Thyroid gland (tissue), 4 donors: ENCODE measurements at regions not wholly inside any gene's neighbourhood (a gene's known extent, or its start where the extent isn't known, plus 50 kb on each side); places are given as distances from the start of the nearest gene placed in this dataset.
"Not testable (repeated sequence)": the region's sequence is repeated elsewhere in the genome, so short reads cannot be mapped to it uniquely, and the experiment has no call there.

Experiments
- DNase-seq, 2 donors: peaks; one replicate each; pipeline ENCODE4 v3.0.0-alpha.2; 2019
- H3K27ac ChIP-seq, 3 donors: fragments of 200-600 bp; sonication (generic); 1 replicate in 2 of 3; 2 replicates in 1 of 3; pipeline ENCODE4 v1.5.1; 2016 to 2019; ENCODE audit warnings: mild to moderate bottlenecking in 1 of 3, moderate library complexity in 1 of 3
- H3K27me3 ChIP-seq: fragments of 200-600 bp; sonication (generic); one replicate; pipeline ENCODE4 v1.5.1; 2019
- H3K36me3 ChIP-seq, 2 donors: fragments of 200-600 bp; sonication (generic); one replicate each; pipeline ENCODE4 v1.5.1; 2016 to 2019
- H3K4me1 ChIP-seq, 2 donors: fragments of 200-600 bp; sonication (generic); one replicate each; pipeline ENCODE4 v1.5.1; 2017 to 2019
- H3K4me3 ChIP-seq, 3 donors: fragments of 200-600 bp; sonication (generic); replicated peaks in 1 of 3; 1 replicate in 2 of 3; 2 replicates in 1 of 3; pipeline ENCODE4 v1.5.1; 2016; ENCODE audit warnings: mild to moderate bottlenecking in 1 of 3
- H3K9me3 ChIP-seq: fragments of 200-600 bp; sonication (generic); one replicate; pipeline ENCODE4 v1.5.1; 2017
- CTCF ChIP-seq, 6 experiments: fragments of 200-600 bp in 3 of 6; fragments of 450-650 bp in 3 of 6; sonication (generic) in 3 of 6; IDR thresholded peaks; one replicate each; pipeline ENCODE4 v1.5.1; 2016 to 2019; ENCODE audit warnings: antibody characterized with exemption in 6 of 6, mild to moderate bottlenecking in 2 of 6, inconsistent platforms in 1 of 6, moderate library complexity in 1 of 6
- POLR2A ChIP-seq, 2 donors: fragments of 450-650 bp; IDR thresholded peaks; one replicate each; pipeline ENCODE4 v1.6.1; 2017; ENCODE audit warnings: antibody characterized with exemption in 2 of 2, mild to moderate bottlenecking in 2 of 2, moderate library complexity in 1 of 2
- WGBS, 2 donors: methylation state at CpG; one replicate each; pipeline ENCODE4 v1.1.5; 2017; 5-methylcytosine and 5-hydroxymethylcytosine counted together
- intact Hi-C: fragments of 100-400 bp; cut with DNase I; formaldehyde crosslinking; loops from one replicate; pipeline ENCODE4 v1.15.1; 2023

- intact Hi-C loops, result no loop called here
- 76% methylated on average over 21 of the region's 21 CpGs for WGBS, 2 donors
- TF ChIP-seq CTCF (IDR thresholded peaks at IDR 0.05), result no peak
- TF ChIP-seq POLR2A (IDR thresholded peaks at IDR 0.05), result no peak
Measured at GRCh38 chr6:1445650-1446330, 56.4 kb downstream of the FOXF2 start.

GRCh38 chr6:1449896-1450295 lies 60.5 kb downstream of the FOXF2 start:
- H3K9me3 ChIP-seq, result no peaks in the 10 kb centered on the region
- H3K4me1 ChIP-seq, result no peaks in the 10 kb centered on the region
- H3K36me3 ChIP-seq, result no peaks in the 10 kb centered on the region
- H3K27ac ChIP-seq, result no peak overlapping the region
- no peaks in the 10 kb centered on the region for H3K27me3 ChIP-seq
- DNase-seq, result no peak
- intact Hi-C loops, result no loop called here
- WGBS, 2 donors, result 72 to 83% methylated on average over 4 of the region's 4 CpGs
- H3K4me3 ChIP-seq, result no peak overlapping the region
- TF ChIP-seq CTCF (IDR thresholded peaks at IDR 0.05) (no peak), POLR2A (IDR thresholded peaks at IDR 0.05) (no peak)

More at GRCh38 chr6:1445650-1446330, 56.4 kb downstream of the FOXF2 start:
- Histone ChIP-seq H3K27ac (no peak overlapping the region), H3K4me1 (no peaks in the 10 kb centered on the region), H3K9me3 (no peaks in the 10 kb centered on the region), H3K27me3 (no peaks in the 10 kb centered on the region), H3K4me3 (no peak overlapping the region), H3K36me3 (no peaks in the 10 kb centered on the region)
- peak in 1 of 2 donors; percentile 18 for DNase-seq

GRCh38 chr6:1453024-1453423 lies 63.6 kb downstream of the FOXF2 start:
- H3K4me3 ChIP-seq, result no peak overlapping the region

GRCh38 chr6:1456816-1457215 lies 67.4 kb downstream of the FOXF2 start:
- H3K9me3 ChIP-seq, H3K27me3 ChIP-seq, H3K4me1 ChIP-seq, H3K27ac ChIP-seq, H3K4me3 ChIP-seq, intact Hi-C loops, H3K36me3 ChIP-seq, DNase-seq: not testable (repeated sequence)
- WGBS, 2 donors, result 91 to 94% methylated on average over 13 to 20 of the region's 22 CpGs

More at GRCh38 chr6:1453024-1453423, 63.6 kb downstream of the FOXF2 start:
- 95 to 98% methylated on average over 8 of the region's 8 CpGs for WGBS, 2 donors
- TF ChIP-seq CTCF (IDR thresholded peaks at IDR 0.05) (no peak), POLR2A (IDR thresholded peaks at IDR 0.05) (no peak)
- Histone ChIP-seq H3K4me1 (no peaks in the 10 kb centered on the region), H3K9me3 (no peaks in the 10 kb centered on the region), H3K36me3 (no peaks in the 10 kb centered on the region), H3K27ac (no peak overlapping the region), H3K27me3 (no peaks in the 10 kb centered on the region)
- intact Hi-C loops, result no loop called here
- no peak for DNase-seq

- no peak for DNase-seq
- WGBS, 2 donors, result 35 to 36% methylated on average over 2 of the region's 2 CpGs
- no peak for TF ChIP-seq POLR2A (IDR thresholded peaks at IDR 0.05)
- TF ChIP-seq CTCF (IDR thresholded peaks at IDR 0.05), result no peak
Measured at GRCh38 chr6:1461207-1461606, 71.8 kb downstream of the FOXF2 start.

More at GRCh38 chr6:1461207-1461606, 71.8 kb downstream of the FOXF2 start:
- no peaks in the 10 kb centered on the region for H3K36me3 ChIP-seq
- no peaks in the 10 kb centered on the region for H3K9me3 ChIP-seq
- peaks cover 0 to 3% of the 10 kb centered on the region in 2 donors for H3K4me1 ChIP-seq
- H3K27me3 ChIP-seq, result no peaks in the 10 kb centered on the region
- no peak overlapping the region for H3K27ac ChIP-seq
- intact Hi-C loops, result no loop called here
- H3K4me3 ChIP-seq, result no peak overlapping the region
